OCI-LY3 (cell line): ENCODE measurements at regions not wholly inside any gene's neighbourhood (a gene's known extent, or its start where the extent isn't known, plus 50 kb on each side); places are given as distances from the start of the nearest gene placed in this dataset.

Source experiments
- H2AFZ ChIP-seq: fragments of 200-600, 300-600 bp; shearing (Covaris generic); 2 replicates; pipeline ENCODE4 v1.6.0; 2014; ENCODE audit warnings: antibody characterized with exemption, low read depth, low read length
- H3K27ac ChIP-seq: fragments of 200-600, 300-600 bp; sonication (generic); 2 replicates; pipeline ENCODE4 v1.5.1; 2014; ENCODE audit warnings: mild to moderate bottlenecking, low read length, moderate library complexity, mixed read lengths
- H3K27me3 ChIP-seq: fragments of 200-600, 300-600 bp; sonication (generic); 2 replicates; pipeline ENCODE4 v1.6.1; 2014; ENCODE audit warnings: low read depth, low read length, mixed read lengths
- H3K36me3 ChIP-seq: fragments of 200-600, 300-600 bp; sonication (generic); replicated peaks from 2 replicates; pipeline ENCODE3; 2014; ENCODE audit warnings: low read depth, low read length, mixed read lengths
- H3K4me1 ChIP-seq: fragments of 300-600, 200-600 bp; sonication (generic); 2 replicates; pipeline ENCODE4 v1.6.1; 2014; ENCODE audit warnings: low read length, mixed read lengths
- H3K4me2 ChIP-seq: fragments of 200-600, 300-600 bp; sonication (generic); 2 replicates; pipeline ENCODE4 v1.6.1; 2014; ENCODE audit warnings: low read length, mixed read lengths
- H3K4me3 ChIP-seq: fragments of 300-600, 200-600 bp; sonication (generic); 2 replicates; pipeline ENCODE4 v1.5.1; 2014; ENCODE audit warnings: antibody characterized with exemption, mild to moderate bottlenecking, low read length, moderate library complexity
- H3K79me2 ChIP-seq: fragments of 300-600, 200-600 bp; shearing (Covaris generic); 2 replicates; pipeline ENCODE4 v1.6.1; 2014; ENCODE audit warnings: mild to moderate bottlenecking, low read length, mixed read lengths
- H3K9ac ChIP-seq: fragments of 300-600, 200-600 bp; shearing (Covaris generic); 2 replicates; pipeline ENCODE4 v1.6.0; 2014; ENCODE audit warnings: mild to moderate bottlenecking, low read length, moderate library complexity
- H3K9me3 ChIP-seq: fragments of 200-600, 300-600 bp; shearing (Covaris generic); 2 replicates; pipeline ENCODE4 v1.6.1; 2014; ENCODE audit warnings: low read length, mixed read lengths; ENCODE audit not compliant: insufficient read depth
- H4K20me1 ChIP-seq: fragments of 200-600, 300-600 bp; sonication (generic); 2 replicates; pipeline ENCODE4 v1.6.1; 2016; ENCODE audit warnings: low read length, mixed read lengths; ENCODE audit not compliant: insufficient read depth
- CTCF ChIP-seq: fragments of 200-600, 300-600 bp; sonication (generic); IDR thresholded peaks from 2 replicates; pipeline ENCODE4 v1.5.1; 2014; ENCODE audit warnings: antibody characterized with exemption, low read length, low read depth
- EZH2phosphoT487 ChIP-seq: fragments of 200-600 bp; shearing (Covaris generic); IDR thresholded peaks from 2 replicates; pipeline ENCODE4 v1.6.1; 2018; ENCODE audit warnings: antibody characterized with exemption, mixed run types, low read depth

GRCh38 chr1:29657816-29658215, 421.5 kb downstream of the PTPRU start:
- Histone ChIP-seq H3K27ac (no peak overlapping the region), H3K4me1 (no peaks in the 10 kb centered on the region), H2AFZ (no peak overlapping the region), H3K27me3 (no peaks in the 10 kb centered on the region), H3K4me2 (no peak overlapping the region), H3K36me3 (no peaks in the 10 kb centered on the region), H3K9me3 (no peaks in the 10 kb centered on the region), H3K79me2 (no peaks in the 10 kb centered on the region), H3K4me3 (no peak overlapping the region), H4K20me1 (no peaks in the 10 kb centered on the region), H3K9ac (no peak overlapping the region)
- TF ChIP-seq EZH2phosphoT487 (no peak), CTCF (no peak)

- no peaks in the 10 kb centered on the region for H3K79me2 ChIP-seq
These were observed 419.9 kb downstream of the PTPRU start for GRCh38 chr1:29655945-29656850.

GRCh38 chr1:29655145-29655544, 418.8 kb downstream of the PTPRU start:
- TF ChIP-seq EZH2phosphoT487, result no peak
- no peak for TF ChIP-seq CTCF
- H3K79me2 ChIP-seq, result no peaks in the 10 kb centered on the region
- no peaks in the 10 kb centered on the region for H3K9me3 ChIP-seq
- no peaks in the 10 kb centered on the region for H3K4me1 ChIP-seq
- H3K4me2 ChIP-seq, result no peak overlapping the region
- H3K27ac ChIP-seq, result no peak overlapping the region
- no peak overlapping the region for H3K9ac ChIP-seq
- no peaks in the 10 kb centered on the region for H3K36me3 ChIP-seq
- H3K4me3 ChIP-seq, result no peak overlapping the region
- no peaks in the 10 kb centered on the region for H4K20me1 ChIP-seq
- H3K27me3 ChIP-seq, result no peaks in the 10 kb centered on the region
- H2AFZ ChIP-seq, result no peak overlapping the region

More at GRCh38 chr1:29655945-29656850, 419.9 kb downstream of the PTPRU start:
- Histone ChIP-seq H3K4me1 (no peaks in the 10 kb centered on the region), H2AFZ (no peak overlapping the region), H4K20me1 (no peaks in the 10 kb centered on the region), H3K9me3 (no peaks in the 10 kb centered on the region), H3K27me3 (no peaks in the 10 kb centered on the region), H3K9ac (no peak overlapping the region), H3K4me3 (no peak overlapping the region), H3K27ac (no peak overlapping the region), H3K36me3 (no peaks in the 10 kb centered on the region), H3K4me2 (no peak overlapping the region)
- TF ChIP-seq CTCF (no peak), EZH2phosphoT487 (no peak)

GRCh38 chr1:29653886-29654450, 417.6 kb downstream of the PTPRU start:
- no peaks in the 10 kb centered on the region for H3K36me3 ChIP-seq
- H3K9me3 ChIP-seq, result no peaks in the 10 kb centered on the region
- no peak overlapping the region for H3K9ac ChIP-seq
- H3K4me2 ChIP-seq, result no peak overlapping the region
- H2AFZ ChIP-seq, result no peak overlapping the region
- TF ChIP-seq CTCF (no peak), EZH2phosphoT487 (no peak)
- H3K27ac ChIP-seq, result no peak overlapping the region
- H4K20me1 ChIP-seq, result no peaks in the 10 kb centered on the region
- H3K79me2 ChIP-seq, result no peaks in the 10 kb centered on the region
- H3K4me1 ChIP-seq, result no peaks in the 10 kb centered on the region
- no peaks in the 10 kb centered on the region for H3K27me3 ChIP-seq
- no peak overlapping the region for H3K4me3 ChIP-seq
